GM19023 (cell line): ENCODE measurements at regions not wholly inside any gene's neighbourhood (a gene's known extent, or its start where the extent isn't known, plus 50 kb on each side); places are given as distances from the start of the nearest gene placed in this dataset.

Experiments
- ATAC-seq: cut with Tn5 transposase; IDR thresholded peaks from one replicate; pipeline ENCODE4 v1.9.1; 2021; ENCODE audit warnings: mild to moderate bottlenecking, moderate library complexity; ENCODE audit not compliant: unreplicated experiment

DNA sequence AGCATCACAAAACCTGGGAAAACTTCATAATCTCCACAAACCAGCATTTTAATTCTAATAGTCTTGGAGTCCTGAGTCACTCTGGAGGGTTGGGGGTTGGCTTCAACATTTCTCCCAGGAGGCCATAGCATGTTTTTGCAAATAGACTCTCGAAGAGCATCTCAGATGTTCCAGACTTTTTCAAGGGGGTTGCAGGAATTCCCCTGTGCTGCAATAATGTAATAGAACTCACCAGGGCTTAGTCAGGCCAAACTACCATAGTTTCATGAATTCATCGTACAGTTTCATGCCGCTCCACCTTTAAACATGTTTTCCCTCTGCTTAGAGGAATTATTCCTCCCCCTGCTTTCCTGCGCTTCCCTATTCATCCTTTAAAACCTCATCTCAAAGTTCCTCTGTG lies 499.5 kb upstream of the KLF4 start:
- ATAC-seq, result no peak

DNA sequence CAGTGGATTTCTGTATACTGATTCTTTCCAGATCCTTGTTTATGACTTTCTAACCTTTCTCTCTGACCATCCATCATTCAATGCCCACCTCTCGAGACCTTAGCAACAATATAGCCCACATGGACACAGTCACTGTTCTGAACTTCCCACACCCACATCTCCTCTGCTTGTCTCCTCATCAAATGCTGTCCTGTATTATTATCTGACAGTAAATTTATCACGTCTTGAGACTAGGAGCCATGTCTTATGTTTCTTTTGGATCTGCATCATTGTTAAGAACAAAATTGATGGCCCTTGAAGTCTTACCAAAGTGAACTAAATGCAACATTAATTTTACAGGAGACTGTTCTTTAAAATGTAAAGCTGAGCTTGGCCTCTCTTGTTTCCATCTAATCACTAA lies 495.4 kb upstream of the KLF4 start:
- ATAC-seq, result no peak

DNA sequence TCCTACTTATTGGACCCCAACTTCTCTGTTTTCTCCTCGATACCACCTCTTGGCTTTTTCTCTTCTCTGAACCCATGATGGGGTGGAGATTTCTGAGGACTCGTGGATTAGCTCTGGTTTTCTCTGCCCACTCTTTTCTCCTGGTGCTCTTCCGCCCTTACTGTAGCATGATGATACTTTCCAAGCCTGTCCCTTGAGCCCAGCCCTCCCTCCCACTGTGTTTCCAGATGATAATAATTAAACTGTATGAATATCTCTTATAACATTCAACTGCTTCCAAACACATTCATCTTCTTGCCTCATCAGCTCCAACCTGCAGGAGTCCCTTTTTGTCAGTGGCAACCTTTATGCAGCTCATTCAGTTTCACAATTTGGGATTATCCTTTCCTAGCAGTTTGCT lies 494.2 kb upstream of the KLF4 start:
- ATAC-seq, result no peak

DNA sequence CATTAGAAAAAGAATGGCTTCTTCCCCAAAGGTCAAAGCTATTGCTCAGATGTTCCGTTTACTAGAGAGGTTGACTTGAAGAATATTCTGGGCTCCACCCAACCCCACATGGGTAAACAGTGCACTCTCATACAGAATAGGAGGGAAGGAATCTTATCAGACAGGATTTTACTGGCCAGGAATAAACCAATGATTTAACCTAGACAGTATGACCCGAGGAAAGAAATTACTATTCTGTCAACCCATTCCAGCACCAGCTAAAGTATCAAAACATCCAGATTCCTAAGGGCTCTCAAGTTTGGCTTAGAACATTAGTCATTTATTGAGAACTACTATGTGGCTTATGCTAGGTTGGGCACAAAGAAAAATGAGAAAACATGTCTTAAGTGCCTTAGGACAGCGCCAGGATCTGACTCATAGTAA lies 493.6 kb upstream of the KLF4 start:
- no peak for ATAC-seq

DNA sequence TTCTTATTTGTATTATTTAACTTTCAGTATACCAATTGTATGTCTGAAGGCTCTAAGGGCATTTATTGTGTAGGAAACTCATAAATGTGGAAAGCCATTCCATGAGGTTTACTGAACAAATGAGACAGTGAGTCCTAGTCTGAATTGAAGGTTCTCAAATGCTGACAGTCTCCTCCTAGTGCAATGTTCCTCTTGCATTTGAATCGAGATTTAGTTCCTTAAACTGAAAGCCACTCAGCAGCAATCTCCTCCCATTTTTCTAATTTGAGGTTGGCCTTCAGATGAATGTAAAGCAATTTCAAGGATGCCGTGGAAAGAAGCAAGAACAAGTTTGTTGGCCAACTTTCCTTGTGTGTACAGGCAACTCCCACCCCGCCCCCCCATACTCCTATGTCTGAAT lies 493.2 kb upstream of the KLF4 start:
- ATAC-seq, result no peak

DNA sequence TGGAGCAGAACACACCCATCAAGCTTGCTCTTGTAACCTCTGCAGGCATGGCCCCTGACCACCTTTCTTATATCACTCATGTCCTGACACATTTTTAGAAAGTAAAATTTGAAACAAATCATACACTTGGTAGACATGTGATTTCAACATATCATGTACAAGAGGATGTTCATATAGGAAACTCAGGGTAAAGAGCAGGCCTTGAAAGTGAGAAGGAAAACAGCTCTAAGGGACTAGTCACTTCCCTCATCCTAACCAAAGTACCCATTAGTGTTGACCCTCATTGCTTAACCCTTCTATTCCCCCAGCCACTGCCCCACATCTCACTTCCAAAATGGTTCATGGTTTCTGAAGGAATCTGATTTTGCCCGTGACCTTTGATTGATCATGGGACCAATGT lies 492.4 kb upstream of the KLF4 start:
- ATAC-seq, result no peak

DNA sequence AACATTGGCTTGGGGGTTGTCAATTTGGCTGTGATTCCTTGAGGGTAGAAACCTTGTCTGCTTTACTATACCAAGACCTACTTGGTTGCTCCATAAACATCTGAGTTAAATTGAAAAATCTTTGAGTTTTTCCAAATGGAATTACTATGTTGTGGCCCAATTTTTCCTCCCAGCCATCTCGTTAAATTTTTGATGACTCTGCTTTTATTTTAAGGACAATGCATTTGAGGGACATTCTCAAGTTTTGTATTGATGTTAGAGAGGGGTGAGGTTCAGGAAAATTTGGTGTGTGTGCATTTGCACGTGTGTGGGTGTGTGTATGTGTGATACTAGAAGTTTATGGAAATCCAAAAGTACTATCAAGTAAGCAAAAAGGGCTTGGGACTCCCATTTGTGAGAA lies 491.4 kb upstream of the KLF4 start:
- no peak for ATAC-seq

DNA sequence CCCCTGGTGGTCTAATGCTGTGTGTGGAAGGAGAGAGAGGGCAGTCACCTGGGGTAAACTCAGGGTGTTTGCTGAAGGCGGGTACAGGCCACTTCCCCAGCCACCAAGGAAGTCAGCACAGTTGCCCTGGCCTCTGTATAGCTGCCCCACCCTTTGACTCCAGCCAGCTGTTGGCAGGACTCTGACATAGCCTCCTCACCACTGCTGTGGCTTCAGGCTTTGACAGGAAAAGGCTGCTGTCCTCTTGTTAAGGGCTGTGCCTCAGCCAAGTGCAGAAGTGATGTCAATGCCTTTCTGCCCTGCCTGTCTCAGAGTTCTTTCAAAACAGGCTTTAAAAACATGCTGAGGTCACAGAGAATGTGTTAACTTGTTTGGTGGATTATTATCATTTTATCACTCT lies 487.2 kb upstream of the KLF4 start:
- ATAC-seq, result no peak

DNA sequence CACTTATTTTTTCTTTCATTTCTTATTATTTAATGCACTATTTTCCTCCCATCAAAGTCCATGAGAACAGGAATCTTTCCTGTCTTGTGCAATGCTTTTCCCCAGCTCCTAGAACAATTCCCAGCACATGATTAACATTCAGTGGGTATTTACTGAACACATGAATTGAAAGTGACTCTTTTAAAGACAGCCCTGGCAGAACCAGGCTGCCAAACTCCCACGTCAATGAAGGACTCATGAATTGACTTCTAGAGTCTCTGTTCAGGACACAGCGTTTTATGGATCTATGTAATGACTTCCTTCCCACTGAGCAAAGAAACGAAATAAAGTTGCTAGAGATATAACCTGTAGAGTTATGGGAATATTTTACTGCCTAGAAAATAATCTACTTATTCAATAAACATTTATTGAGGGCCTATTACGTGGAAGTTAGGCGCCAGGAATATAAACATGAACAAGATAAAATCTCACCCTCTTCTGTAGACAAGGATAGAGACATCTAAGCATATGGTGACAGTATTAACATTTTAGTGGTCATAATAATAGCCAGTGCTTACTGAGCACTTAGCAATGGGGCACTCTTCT lies 485.9 kb upstream of the KLF4 start:
- no peak for ATAC-seq

DNA sequence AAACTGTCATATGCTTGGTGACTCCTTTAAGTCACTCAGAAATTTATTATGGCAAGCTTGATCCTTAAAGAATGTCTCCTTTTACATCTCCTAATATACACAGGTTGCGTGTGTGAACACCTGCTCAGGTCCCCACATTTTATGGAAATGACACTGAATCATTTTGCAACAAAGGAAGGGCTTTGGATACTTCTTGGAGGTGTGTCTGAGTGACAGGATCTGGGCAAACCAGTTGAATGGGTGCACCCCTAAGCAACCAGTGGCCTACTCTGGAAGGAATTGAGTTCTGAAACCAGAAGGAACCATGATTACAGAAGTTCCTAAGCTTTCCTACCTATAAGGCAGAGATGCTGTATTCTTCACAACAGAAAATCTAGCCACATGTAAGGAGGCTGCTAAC lies 483.9 kb upstream of the KLF4 start:
- no peak for ATAC-seq

DNA sequence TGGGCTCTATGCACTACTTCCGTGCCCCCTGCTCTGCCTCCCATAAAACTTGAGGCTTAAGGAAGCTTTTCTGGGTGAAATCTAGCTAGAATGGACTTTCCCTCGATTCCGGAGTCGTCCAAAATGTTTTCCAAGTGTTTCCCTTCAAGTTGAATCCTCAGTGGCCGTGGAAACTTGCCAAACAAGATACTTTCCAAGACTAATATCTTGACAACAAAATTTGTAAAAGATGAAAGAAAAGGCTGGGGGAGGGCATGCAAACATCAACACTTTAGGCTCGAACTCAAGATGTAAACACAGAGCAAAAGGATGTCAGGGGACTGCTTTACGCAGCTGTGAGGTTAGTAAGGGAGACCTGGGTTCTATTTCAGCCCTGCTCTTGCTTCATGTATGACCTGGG lies 482.8 kb upstream of the KLF4 start:
- ATAC-seq, result no peak

DNA sequence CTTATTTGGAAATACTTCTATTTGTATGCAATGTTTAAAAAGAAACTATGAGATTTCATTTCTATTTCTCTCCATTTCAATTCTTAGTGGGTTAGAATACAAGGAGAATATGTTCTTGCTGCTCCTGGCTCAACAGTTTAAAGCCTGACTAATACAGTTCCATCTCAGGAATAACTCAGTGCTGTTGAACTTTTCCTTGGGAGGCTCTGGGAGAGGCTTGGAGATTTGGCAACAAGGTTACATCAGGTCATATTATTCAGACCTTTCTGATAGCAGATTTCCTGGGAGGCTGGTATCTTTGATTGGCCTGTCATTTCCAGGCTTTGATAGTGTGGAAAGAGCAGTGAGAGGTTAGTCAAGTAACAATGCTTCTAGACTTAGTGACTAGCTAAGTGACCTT lies 481.7 kb upstream of the KLF4 start:
- ATAC-seq, result no peak

DNA sequence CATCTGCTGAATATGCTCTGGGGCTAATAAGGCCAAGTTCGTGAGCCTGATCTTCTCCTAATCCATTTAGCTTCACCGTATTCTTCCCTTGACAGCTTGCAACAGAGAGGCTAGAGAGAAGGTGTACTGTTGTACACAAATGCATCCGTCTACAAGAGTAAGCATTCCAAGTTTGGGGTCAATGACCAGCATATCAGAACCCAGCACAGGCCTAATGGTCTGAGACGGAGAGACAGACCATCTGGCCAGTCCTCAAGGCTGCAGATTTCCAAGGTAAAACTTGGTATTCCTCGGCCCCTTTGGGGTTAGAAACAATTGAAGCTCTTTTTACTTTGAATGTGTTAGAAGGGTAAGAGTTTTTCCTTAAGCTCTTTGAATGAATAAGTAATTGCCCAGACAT lies 481.2 kb upstream of the KLF4 start:
- ATAC-seq, result no peak

DNA sequence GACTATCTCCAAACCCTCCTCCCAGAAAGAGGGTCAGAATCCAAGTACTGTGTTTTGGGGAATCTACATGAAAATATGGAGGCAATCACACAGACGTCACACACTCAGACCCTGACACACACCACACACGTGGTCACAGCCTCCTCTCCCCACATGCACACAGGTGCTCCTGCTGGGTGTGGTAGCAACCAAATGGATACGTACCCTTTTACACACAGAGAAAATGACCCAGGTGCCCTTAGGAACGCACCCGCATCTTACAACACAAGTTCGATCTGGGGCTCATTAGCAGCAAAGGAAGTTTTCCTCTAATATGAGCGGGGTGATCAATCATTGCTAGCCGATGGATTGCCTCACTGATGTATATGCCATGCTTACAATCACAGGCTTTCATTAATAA lies 480.2 kb upstream of the KLF4 start:
- ATAC-seq, result no peak

DNA sequence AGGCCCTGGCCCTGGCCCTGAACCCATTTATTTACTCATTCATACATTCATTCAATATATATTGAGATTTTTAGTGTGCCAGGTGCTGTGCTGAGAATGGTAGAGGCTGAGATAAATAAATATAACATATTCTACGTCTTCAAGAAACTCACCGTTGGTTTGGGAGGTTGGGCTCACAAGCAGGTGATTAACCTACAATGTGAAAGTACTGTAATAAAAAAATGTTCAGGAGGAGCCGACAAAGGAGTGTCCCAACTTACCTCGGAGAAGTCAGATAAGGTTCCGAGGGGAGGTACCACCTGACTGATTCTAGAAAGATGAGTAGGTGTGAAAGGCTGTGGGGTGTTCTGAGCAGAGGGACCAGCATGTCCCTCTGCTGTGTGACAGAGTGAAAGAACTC lies 479.6 kb upstream of the KLF4 start:
- ATAC-seq, result no peak

DNA sequence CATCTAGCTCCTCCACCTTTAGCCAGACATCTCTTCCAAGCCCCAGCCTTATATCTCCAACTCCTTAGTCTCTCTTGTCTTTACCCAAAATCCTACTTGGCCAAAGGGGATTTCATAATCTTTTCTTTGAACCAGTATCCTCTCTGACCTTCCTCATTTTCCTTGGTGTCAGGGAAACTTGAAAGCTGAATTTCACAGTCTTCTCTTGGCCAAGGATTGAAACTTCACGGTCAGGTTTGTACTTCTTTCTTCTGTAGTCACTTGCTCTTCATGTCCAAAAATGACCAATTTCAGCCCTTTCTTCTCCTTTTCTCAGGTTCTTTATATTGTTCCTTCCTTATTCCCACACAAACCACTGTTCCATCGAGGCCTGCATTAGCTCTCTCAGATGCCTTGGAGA lies 473.7 kb upstream of the KLF4 start:
- no peak for ATAC-seq

DNA sequence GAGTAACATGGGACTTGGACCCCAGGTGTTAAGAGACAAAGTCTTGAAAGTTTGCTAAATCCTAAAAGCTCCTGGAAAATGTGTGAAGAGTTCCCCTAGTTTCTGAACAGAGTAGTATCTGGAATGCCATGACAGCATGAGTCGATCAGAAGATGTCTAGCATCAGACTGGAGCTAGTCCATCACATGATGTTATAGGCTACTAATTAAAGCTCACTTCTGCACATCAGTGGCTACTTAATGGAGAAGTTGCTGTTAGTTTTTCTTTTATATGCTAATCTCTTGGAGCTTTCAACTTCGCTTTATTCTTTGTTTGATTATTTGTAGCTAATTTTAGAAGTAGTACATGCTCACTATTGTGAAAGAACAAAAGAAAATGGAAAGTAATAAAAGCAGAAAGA lies 471.3 kb upstream of the KLF4 start:
- ATAC-seq, result no peak

DNA sequence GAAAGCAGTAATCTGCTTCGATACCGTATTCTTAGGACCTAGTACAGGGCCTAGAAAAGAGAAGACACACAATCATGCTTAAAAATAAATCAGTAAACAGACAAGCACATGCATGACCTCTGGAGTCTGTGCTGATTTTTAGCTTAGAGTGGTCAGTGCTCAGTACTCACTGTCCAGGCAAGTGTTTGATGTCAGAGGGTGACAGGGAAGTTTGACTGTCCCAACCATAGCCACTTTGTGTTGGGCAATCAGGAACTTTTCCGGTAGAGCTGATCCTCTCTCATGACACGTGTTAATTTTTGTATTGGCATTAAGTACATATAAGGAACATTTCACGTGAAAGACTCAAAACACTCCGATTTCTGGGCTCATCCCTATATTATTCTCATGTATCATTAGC lies 464.7 kb upstream of the KLF4 start:
- no peak for ATAC-seq

DNA sequence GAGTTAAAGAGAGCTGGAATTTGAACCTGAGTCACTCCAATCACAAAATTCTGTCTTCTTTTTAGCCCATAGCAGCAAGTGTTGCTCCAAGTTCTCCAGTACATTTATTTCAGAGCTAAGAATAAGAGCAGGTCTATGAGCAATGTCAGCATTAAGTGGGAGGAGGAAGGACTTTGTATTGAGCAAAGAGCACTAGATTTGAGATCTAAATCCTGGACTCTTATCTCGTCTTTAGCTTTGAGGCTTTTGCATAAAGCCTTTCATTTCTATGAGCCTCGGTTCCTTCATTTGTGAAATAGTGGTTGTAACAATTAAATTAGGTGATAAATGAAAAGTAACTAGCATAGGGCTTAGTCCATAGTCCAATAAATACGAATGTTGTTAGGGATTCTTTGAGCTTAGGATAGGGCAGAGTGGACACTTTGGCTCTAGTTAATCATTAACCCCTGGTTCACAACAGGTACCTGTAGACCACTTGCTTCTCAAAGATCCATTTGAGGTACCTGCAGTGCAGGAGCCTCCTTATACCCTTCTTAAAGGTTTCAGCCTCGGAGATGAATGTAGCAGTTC lies 464.1 kb upstream of the KLF4 start:
- no peak for ATAC-seq

DNA sequence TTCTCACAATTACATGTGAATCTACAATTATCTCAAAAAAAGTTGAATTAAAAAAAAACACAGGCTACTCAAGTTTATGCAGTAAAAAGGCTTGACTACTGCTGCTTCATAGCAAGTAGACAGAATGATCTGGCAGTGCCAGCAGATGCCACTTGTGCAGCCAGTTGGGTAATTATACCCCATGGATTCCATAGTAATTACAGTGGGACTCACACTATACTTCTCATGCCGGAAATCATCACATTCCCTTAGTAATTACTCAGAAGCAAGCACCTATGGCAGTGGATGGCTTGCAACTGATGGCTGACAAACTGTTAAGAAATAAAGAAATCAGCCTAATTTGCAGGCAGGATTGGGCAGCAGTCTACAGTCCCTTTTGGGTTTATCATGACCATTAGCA lies 463.2 kb upstream of the KLF4 start:
- ATAC-seq, result no peak

DNA sequence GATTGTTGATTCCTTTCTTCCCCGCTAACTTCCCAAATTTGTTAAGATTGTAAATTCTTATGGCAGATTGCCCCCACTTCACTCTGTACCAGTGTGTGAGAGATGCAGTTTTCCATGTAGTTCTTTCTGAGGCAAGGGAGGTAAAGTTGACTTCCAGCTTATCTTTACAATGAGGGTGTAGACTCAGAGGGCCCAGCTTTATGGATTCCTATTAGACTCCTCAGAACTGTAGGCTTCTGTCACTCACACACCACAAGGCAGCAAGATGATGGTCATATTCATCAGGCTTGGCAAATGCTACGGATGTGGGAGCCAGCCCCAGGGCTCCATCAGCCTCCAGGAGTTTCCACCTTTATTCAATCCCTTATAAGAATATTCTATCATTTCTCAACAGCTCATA lies 461.9 kb upstream of the KLF4 start:
- no peak for ATAC-seq

DNA sequence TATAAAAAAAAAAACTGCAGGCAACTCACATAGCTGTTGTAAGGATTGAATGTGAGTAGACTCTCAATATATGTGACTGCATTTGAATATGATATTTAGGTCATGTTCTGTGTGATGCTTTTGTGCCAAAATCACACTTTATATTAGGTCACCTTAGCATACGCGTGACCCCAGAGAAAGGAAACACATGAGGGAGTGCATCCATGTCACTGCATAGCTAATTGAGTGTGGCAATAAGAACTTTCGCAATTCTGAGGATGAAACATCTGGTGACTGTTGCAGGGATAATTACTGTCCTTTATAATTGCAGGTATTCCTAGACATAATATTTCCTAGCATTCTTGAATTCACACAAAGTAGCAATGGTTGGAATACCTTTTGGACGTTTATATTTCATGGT lies 459.5 kb upstream of the KLF4 start:
- no peak for ATAC-seq

DNA sequence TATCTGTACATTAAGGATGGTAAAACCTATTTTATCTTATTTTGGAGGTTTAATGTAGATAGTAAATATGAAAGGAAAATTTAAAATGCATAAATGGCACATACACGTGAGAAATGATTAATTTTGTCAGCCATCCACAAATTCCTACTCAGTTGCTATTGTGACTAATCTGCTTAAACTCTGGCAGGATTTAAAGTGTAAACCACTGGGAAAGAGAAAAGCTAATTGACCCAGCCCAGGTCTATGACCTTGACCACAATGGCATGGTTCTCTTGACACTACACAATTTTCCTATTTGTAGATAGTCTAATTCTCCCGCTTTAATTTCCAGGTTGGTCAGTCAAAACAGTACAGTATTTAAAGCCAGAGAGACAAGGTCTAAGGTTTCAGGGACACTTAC lies 459.0 kb upstream of the KLF4 start:
- no peak for ATAC-seq

DNA sequence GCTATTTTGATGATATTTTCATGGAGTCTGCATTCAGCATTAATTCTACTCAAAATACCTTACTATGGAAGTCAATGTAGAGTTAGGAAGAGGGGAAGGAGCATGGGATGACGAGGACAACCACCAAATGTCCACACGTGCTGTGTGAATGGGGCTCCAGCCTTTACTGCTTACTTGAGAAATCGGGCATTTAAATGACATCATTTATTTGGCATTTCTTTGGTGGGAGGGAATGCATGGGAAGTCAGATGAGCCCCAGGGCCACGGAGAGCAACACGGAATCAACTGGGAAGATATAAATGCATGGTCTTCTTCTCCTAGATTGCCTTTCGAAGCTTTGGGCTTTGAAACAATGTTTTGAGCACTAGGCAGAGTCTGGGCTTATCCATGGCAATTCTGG lies 458.5 kb upstream of the KLF4 start:
- ATAC-seq, result no peak
